Heart left ventricle (tissue), 16 donors: ENCODE measurements at regions not wholly inside any gene's neighbourhood (a gene's known extent, or its start where the extent isn't known, plus 50 kb on each side); places are given as distances from the start of the nearest gene placed in this dataset.

Experiments used
- ATAC-seq, 4 donors: fragments of 200-7000 bp; cut with Tn5 transposase; one replicate each; pipeline ENCODE4 v1.9.1; 2020 to 2022; ENCODE audit warnings: moderate library complexity in 4 of 4, mild to moderate bottlenecking in 3 of 4, moderate number of reproducible peaks in 1 of 4
- DNase-seq, 5 donors: peaks; one replicate each; pipeline ENCODE4 v3.0.0-alpha.2; 2020
- H3K27ac ChIP-seq, 12 donors: fragments of 200-600 bp; sonication (generic) in 4 of 12; one replicate each; pipeline versions ENCODE4 v1.5.0 to v1.8.0; 2016 to 2022; ENCODE audit warnings: mild to moderate bottlenecking in 2 of 12
- H3K27me3 ChIP-seq, 9 donors: fragments of 200-600 bp; sonication (generic) in 2 of 9; one replicate each; pipeline versions ENCODE4 v1.5.1 to v1.8.0; 2016 to 2022; ENCODE audit warnings: mild to moderate bottlenecking in 3 of 9
- H3K36me3 ChIP-seq, 9 donors: fragments of 200-600 bp; sonication (generic) in 2 of 9; one replicate each; pipeline versions ENCODE4 v1.5.0 to v1.8.0; 2018 to 2022; ENCODE audit warnings: mild to moderate bottlenecking in 2 of 9
- H3K4me1 ChIP-seq, 12 donors: fragments of 200-600 bp; sonication (generic) in 4 of 12; one replicate each; pipeline versions ENCODE4 v1.5.0 to v1.8.0; 2016 to 2022; ENCODE audit warnings: mild to moderate bottlenecking in 3 of 12
- H3K4me3 ChIP-seq, 12 donors: fragments of 200-600 bp; sonication (generic) in 4 of 12; one replicate each; pipeline versions ENCODE4 v1.5.0 to v1.8.0; 2017 to 2022; ENCODE audit warnings: mild to moderate bottlenecking in 9 of 12, moderate library complexity in 4 of 12
- H3K9me3 ChIP-seq, 12 donors: fragments of 200-600 bp; sonication (generic) in 4 of 12; one replicate each; pipeline versions ENCODE4 v1.5.0 to v1.8.0; 2016 to 2022; ENCODE audit warnings: mild to moderate bottlenecking in 1 of 12
- POLR2A ChIP-seq, 2 donors: fragments of 450-650 bp; IDR thresholded peaks; one replicate each; pipeline ENCODE4 v1.6.1; 2017; ENCODE audit warnings: antibody characterized with exemption in 2 of 2, mild to moderate bottlenecking in 2 of 2, moderate library complexity in 2 of 2
- WGBS, 4 donors: extraction: QIAGEN DNeasy Blood & Tissue Kit in 2 of 4; methylation state at CpG; one replicate each; pipeline versions ENCODE4 v1.1.5 to v1.1.7; 2013 to 2018; 5-methylcytosine and 5-hydroxymethylcytosine counted together
- intact Hi-C, 10 donors: fragments of 100-400 bp; cut with DNase I; formaldehyde crosslinking; loops; one replicate each; pipeline versions ENCODE4 v1.11.1 to v1.14.2; 2022
- TF ChIP-seq, protein P1 (sequence below), 12 donors: fragments of 200-600 bp; sonication (generic) in 4 of 12; IDR thresholded peaks; one replicate each; pipeline versions ENCODE4 v1.5.0 to v1.8.0; 2018 to 2022; ENCODE audit warnings: antibody characterized with exemption in 12 of 12, mild to moderate bottlenecking in 5 of 12
- donor health status: ischemic (EF 13 %, LVEDD 7.1; RV severe dilation, severe dysfunction).
- donor health status: healthy with polysubstance abuse.
- donor health status: DM: no; HTN: yes; CAD: no.
- donor health status: DM: no; HTN: no; CAD: no.
- donor health status: ischemic (EF 25% LVEDD 6.9; RV normal size, moderate dysfunction).
- donor health status: ischemic (EF 25% LVEDD 5.7; RV mildly dilated, moderate dysfunction).
- donor health status: healthy.
- donor health status: DM: yes; HTN: yes; CAD: no.
- donor health status: ischemic (EF 35%, LVEDD 5.7; RV mildly dilated, moderate dysfunction).
- donor health status: nonischemic (EF 11% LVEDD 7.7; RV severe dilation, severe dysfunction).
- donor health status: DM: yes; HTN: yes; CAD: no.
- donor health status: PGD.
- donor health status: ischemic (EF 29% LVEDD 5.4; RV normal size, mild dysfunction).
- donor health status: nonischemic (EF 23%, LVEDD 6.1; RV moderate dilation, normal function).

DNA sequence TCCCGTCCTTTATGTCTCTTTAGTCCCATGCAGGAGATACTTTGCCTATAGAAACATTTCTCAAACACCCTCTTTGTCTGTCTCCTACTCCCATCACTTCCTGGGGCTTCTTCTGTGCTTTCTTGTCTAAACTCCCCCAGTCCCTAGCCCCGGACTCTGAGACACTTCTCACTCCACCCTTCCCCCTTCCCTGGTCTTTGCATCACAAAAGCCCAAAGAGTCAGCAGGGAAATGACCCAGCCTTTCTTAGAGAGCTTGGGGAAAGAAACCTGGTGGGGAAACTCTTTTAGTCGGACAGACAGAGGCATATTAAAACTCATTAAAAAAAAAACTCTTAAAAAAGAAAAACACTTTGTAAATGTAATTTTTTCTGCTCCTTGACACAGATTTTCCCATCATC, 211.2 kb downstream of the TJP1 start:
- Histone ChIP-seq H3K36me3 (no peaks in the 10 kb centered on the region), H3K4me1 (no peaks in the 10 kb centered on the region), H3K9me3 (no peaks in the 10 kb centered on the region), H3K27me3 (peaks cover 0 to 30% (median 8%) of the 10 kb centered on the region in 9 donors), H3K27ac (no peak overlapping the region), H3K4me3 (no peak overlapping the region)
- no peak for DNase-seq
- intact Hi-C loops, result no loop called here
- TF ChIP-seq POLR2A (IDR thresholded peaks at IDR 0.05), result no peak
- TF ChIP-seq, protein P1, sequence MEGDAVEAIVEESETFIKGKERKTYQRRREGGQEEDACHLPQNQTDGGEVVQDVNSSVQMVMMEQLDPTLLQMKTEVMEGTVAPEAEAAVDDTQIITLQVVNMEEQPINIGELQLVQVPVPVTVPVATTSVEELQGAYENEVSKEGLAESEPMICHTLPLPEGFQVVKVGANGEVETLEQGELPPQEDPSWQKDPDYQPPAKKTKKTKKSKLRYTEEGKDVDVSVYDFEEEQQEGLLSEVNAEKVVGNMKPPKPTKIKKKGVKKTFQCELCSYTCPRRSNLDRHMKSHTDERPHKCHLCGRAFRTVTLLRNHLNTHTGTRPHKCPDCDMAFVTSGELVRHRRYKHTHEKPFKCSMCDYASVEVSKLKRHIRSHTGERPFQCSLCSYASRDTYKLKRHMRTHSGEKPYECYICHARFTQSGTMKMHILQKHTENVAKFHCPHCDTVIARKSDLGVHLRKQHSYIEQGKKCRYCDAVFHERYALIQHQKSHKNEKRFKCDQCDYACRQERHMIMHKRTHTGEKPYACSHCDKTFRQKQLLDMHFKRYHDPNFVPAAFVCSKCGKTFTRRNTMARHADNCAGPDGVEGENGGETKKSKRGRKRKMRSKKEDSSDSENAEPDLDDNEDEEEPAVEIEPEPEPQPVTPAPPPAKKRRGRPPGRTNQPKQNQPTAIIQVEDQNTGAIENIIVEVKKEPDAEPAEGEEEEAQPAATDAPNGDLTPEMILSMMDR (IDR thresholded peaks at IDR 0.05), result no peak
- WGBS, 4 donors, result 49 to 62% (median 52%) methylated on average over 3 of the region's 3 CpGs
- ATAC-seq, result no peak

GRCh38 chr15:29601811-29602210, 220.5 kb downstream of the TJP1 start:
- Histone ChIP-seq H3K27me3 (no peaks in the 10 kb centered on the region), H3K9me3 (no peaks in the 10 kb centered on the region), H3K4me3 (no peak overlapping the region), H3K27ac (no peak overlapping the region), H3K4me1 (no peaks in the 10 kb centered on the region), H3K36me3 (no peaks in the 10 kb centered on the region)
- DNase-seq, result no peak
- ATAC-seq, result no peak
- WGBS, 4 donors, result 88 to 93% (median 90%) methylated on average over 5 of the region's 5 CpGs
- TF ChIP-seq, protein P1 (IDR thresholded peaks at IDR 0.05), result no peak
- TF ChIP-seq POLR2A (IDR thresholded peaks at IDR 0.05), result no peak
- intact Hi-C loops, result loop anchor here in 1 of 10 donors (2.0 kb wide), 1 partner anchor 37 kb away; no protein-coding TSS in a partner anchor

- Histone ChIP-seq H3K27me3 (no peaks in the 10 kb centered on the region), H3K4me3 (no peak overlapping the region), H3K9me3 (no peaks in the 10 kb centered on the region), H3K27ac (no peak overlapping the region), H3K36me3 (no peaks in the 10 kb centered on the region), H3K4me1 (no peaks in the 10 kb centered on the region)
- TF ChIP-seq, protein P1 (IDR thresholded peaks at IDR 0.05), result no peak
- TF ChIP-seq POLR2A (IDR thresholded peaks at IDR 0.05), result no peak
- DNase-seq, result no peak
- WGBS, 4 donors, result 72 to 88% (median 85%) methylated on average over 1 of the region's 1 CpG
- intact Hi-C loops, result no loop called here
- ATAC-seq, result no peak
Measured at GRCh38 chr15:29600262-29600661, 222.0 kb downstream of the TJP1 start.

DNA sequence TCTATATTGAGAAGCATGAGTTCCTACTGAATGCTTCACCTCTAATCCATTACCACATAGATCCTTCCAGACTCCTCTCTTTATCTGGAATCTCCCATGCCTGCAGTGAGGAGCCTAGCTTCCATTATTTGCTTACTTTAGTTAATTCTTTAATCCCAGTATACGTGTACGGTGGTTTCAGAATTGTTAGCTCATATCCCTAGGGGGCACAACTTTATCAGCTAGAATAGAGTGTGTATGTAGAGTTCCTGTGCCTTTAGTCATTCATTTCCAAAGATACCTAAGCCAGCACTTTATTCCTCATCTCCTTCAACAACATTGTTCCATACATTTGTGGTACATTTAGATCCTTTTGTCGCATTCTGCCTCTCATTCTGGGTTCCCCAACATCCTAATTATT, 226.0 kb downstream of the TJP1 start:
- H3K27ac ChIP-seq, result no peak overlapping the region
- no peak for TF ChIP-seq POLR2A (IDR thresholded peaks at IDR 0.05)
- TF ChIP-seq, protein P1 (IDR thresholded peaks at IDR 0.05), result peak in 1 of 12 donors; percentile 14
- DNase-seq (no peak), ATAC-seq (no peak)
- H3K36me3 ChIP-seq, result no peaks in the 10 kb centered on the region
- intact Hi-C loops, result no loop called here
- peaks cover 0 to 12% (median 0%) of the 10 kb centered on the region in 9 donors for H3K27me3 ChIP-seq
- H3K9me3 ChIP-seq, result no peaks in the 10 kb centered on the region
- H3K4me1 ChIP-seq, result no peaks in the 10 kb centered on the region
- H3K4me3 ChIP-seq, result no peak overlapping the region
- 50 to 58% (median 55%) methylated on average over 3 of the region's 3 CpGs for WGBS, 4 donors
